GM18499 (cell line): ENCODE measurements at regions not wholly inside any gene's neighbourhood (a gene's known extent, or its start where the extent isn't known, plus 50 kb on each side); places are given as distances from the start of the nearest gene placed in this dataset.
"Not testable (repeated sequence)": the region's sequence is repeated elsewhere in the genome, so short reads cannot be mapped to it uniquely, and the experiment has no call there.

Experiments used
- ATAC-seq: cut with Tn5 transposase; IDR thresholded peaks from one replicate; pipeline ENCODE4 v1.9.1; 2021; ENCODE audit warnings: moderate number of reproducible peaks; ENCODE audit not compliant: insufficient read depth, unreplicated experiment

GRCh38 chr12:97076912-97077311 lies 169.9 kb downstream of the NEDD1 start:
- ATAC-seq: not testable (repeated sequence)

- ATAC-seq: no peak
Measured at GRCh38 chr12:97082029-97082428, 175.0 kb downstream of the NEDD1 start.

GRCh38 chr12:97093187-97093683 lies 186.2 kb downstream of the NEDD1 start:
- no peak for ATAC-seq

DNA sequence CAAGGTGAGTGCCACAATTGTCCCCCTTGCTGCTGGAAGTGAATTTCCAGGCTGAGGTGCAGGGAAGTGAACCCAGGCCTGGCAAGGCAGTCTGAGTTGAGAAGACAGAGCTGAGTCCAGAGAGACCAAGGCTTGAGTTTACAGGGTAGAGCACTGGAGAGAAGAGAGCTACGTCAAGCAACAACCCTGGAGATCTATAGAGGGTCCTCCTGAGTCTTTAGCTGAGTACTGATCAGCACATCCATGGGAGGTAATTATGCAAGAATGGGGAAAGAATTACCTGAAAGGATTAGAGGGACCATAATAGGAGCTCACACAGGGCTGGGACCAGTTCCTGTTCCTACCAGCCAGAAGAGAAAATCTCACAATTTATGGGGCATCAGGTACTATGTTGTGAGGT lies 190.7 kb downstream of the NEDD1 start:
- ATAC-seq: no peak

- no peak for ATAC-seq
Measured at GRCh38 chr12:97109441-97109840, 202.4 kb downstream of the NEDD1 start.

DNA sequence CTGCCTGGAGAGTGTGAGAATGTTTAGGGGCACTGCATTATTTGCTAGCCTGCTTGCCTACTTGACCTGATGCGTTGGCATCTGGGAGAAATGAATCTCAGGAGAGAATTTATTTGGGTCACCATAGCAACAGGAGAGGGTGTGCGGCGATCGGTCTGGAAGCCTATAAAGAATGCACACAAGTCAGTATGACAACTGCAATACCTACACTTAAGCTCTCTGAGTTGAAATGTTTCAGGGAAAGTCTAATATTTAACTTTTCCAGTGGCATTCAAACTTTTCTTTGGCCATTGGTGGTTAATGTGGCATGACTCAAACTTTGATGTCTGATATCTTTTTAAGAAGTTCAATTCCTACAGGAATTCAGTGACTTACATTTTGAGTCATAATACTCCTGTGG lies 205.1 kb downstream of the NEDD1 start:
- ATAC-seq: no peak

DNA sequence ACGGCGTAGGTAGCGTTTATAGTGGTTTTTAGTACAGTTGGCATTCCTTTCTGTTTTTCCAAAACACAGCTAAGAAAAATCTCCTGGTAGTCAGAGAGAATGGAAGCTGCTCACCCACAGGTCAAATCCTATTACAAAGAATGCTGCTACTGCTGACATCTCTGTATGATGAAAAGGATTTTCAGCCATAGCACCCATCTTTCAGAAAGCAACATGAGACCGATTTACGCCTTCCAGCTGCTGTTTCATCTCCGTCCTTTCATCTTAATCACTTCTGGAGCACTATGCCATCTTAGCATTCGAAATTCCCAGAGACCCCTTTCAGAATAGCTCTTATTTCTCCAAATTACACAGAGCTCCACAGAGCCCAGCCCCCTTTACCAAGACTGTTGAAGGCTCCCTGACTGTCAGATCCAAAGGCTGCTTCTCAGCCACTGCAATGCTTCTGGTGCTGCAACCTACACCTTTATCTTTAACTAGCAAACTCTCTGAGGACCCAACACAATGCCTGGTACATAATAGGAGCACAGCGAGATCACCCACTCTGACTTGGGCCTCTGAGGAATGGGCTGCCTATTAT lies 211.8 kb downstream of the NEDD1 start:
- ATAC-seq: no peak

DNA sequence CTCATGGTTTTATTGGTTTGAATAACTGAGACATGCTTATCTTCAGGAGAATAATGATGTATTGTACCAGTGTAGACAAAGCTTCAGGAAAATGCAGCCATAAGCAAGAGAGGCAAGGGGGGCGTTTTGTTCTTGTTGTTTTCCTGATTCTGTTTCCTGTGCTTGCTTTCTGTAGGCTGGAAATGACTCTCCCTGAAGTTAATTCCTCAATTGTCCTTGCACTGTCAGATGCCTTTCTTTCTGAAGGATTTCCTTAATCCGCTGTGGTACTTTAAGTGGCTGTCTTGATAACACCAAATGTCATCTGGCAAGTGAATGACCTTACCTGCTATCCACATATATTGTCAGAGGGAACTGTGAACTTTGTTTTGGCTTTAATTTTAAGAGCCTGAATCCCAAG lies 220.0 kb downstream of the NEDD1 start:
- ATAC-seq: no peak

- ATAC-seq: no peak
Measured at GRCh38 chr12:97131220-97131981, 224.3 kb downstream of the NEDD1 start.

DNA sequence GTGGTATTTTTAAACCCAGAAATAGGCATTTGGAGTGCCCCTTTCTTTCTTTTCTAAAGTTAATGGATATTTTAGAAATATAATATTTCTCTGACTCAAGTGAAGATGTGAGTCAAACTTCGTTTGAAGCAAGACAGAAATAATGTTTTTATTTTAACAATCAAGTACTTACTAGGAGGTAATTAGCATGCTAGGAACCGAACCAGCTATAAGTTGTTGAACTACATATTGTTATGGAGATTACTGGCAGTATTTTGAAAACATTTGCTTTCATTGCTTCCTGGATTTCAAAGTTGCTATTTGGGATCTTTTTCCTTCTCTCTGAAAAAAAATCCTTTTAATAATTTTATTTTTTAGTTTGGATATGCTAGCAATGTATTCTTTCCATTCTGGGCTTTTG lies 225.2 kb downstream of the NEDD1 start:
- ATAC-seq: no peak

GRCh38 chr12:97134495-97134894 lies 227.4 kb downstream of the NEDD1 start:
- ATAC-seq: no peak

DNA sequence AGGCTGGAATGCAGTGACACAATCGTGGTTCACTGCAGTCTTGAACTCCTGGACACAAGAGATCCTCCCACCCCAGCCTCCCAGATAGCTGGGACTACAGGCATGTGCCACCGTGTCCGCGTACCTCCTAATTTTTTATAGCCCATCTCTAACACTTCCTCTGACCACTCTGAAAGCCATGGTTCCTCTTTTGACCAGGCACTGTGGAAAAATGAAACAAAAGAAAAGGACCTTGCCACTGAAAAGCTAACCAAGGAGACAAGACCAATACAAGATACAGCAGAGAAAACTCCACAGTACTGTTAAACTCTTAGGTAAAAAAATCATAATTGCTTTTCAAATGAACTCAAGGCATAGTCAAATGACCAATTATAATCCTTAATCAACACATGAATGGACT lies 233.3 kb downstream of the NEDD1 start:
- ATAC-seq: no peak

DNA sequence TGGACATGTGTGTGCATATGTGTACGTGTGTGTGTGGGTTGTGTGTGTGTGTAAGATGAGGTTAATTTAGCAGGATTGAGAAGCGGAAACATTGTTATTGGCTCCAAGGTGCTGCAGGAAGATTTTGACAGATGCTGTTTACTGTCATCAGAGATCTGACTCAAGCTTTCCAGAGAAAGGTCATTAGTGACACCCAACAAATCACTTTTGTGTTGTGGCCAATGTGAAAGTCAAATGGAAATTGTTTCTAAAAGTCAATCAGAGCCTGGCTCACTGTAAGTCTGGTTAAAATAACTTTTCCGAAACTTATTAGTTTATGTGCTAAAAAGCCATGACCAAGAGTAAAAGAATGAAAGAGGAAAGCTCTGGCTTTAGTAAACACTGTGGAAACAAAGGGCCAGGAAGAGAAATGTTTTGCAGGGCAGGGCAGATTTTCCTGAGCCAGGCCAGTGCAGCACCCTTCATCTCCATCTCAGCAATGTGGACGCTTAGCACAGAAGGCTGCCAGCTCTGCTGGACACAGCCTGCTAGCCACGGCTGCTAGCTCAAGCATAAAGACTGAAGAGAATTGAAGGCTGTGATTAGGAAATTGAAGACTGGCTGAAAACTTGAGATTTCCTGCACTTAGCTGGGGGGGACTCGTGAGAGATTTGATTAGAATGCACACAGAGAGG lies 235.8 kb downstream of the NEDD1 start:
- no peak for ATAC-seq

GRCh38 chr12:97148941-97149559 lies 242.0 kb downstream of the NEDD1 start:
- peak; percentile 98 for ATAC-seq

DNA sequence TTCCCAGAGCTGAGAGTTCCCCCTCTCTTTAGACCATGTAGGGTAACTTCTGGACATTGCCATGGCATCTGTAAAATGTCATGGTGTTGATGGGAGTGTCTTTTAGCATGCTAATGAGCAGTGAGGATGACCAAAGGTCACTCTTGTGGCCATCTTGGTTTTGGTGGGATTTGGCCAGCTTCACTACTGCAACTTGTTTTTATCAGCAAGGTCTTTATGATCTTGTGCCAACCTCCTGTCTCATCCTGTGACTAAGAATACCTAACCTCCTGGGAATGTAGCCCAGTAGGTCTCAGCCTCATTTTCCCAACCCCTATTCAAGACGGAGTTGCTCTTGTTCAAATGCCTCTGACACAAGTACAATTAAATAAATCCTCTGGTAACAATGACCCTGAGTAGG lies 244.4 kb downstream of the NEDD1 start:
- ATAC-seq: no peak

DNA sequence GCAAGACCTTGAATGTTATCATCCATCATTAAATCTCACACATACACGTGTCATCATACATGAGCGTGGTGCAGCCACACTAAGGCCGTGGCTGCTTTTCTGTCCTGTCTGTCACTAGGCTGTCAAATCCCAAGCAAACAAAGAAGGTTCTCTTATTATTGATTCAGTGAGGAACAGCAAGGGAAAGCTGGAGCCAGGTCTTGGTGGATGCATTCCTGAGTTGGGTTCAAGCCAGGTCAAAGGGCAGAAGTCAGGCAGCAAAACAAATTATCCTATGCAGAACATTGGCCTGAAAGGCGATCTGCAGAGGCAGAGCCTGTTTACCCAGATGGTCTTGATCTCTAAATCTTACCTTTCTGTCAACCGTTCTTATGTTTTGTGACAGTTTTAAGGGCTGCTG lies 252.3 kb downstream of the NEDD1 start:
- no peak for ATAC-seq

DNA sequence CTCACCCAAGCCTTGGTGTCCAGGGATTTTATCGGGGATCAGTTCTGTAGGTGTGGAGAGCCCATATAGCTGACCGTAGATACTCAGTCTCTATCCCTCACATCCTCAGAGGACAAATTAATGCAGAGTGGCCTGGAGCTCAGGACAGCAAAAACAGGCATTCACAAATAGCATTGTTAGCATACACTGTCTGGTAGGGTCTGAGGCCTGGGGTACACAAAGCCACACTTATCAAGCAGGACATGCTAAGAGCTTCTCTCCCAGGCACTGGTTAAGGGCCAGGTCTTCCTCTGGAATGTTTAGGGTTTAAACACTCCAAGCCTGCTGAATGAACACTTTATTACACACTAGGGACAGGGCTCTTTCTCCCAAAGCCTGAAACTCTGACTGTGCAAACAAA lies 253.2 kb downstream of the NEDD1 start:
- ATAC-seq: no peak

DNA sequence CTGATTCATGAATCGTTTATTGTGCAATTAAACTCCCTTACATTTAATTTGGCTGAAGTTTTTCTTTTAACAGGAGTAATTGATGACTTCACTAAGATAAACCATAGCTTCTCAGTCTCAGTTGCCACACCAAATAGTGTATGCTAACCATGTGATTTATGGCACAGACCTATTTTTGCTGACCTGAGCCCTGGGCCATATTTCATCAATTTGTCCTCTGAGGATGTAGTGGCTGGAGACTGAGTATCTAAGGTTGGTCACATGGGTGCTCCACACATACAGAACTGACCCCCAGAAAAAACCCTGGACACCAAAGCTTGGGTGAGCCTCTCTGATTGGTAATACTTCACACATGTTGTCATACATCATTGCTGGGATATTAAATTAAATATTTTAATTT lies 255.1 kb downstream of the NEDD1 start:
- ATAC-seq: no peak

DNA sequence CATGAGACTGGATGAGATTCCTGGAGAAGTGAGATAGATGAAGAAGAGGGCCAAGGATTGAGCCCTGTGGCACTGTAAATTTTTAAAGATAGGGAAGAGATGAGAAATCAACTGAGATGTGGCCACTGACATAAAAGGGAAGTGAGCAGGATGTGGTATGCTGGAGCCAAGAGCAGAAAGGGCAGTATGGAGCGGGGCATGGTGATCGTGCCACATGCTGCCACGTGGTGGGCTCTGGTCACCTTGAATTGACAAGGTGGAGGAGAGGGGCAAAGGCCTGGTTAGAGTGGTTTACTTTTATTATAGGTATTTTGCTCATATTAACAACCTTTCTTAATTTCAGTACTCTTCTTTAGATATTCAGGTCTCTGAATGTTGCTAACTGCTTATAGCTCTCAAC lies 257.9 kb downstream of the NEDD1 start:
- ATAC-seq: no peak

- no peak for ATAC-seq
Measured at GRCh38 chr12:97167598-97167997, 260.5 kb downstream of the NEDD1 start.

DNA sequence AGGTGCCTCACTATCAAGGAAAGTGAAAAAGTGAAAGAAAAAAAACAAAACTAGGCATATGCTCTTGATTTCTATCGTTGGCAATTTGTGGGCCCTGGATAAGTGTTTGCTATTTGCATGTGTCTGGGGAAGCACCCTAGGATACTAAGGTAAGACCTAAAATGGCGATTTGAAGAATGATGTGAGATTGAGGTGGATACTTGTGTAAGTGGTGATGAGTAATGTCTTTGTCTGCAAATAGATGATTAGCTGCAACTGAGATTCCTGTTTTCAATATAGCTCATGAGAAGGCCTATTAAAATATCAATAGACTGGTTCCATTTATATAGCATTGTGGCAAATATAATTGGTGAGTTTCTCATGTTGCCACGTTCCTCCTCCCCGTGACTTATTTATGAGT lies 261.7 kb downstream of the NEDD1 start:
- no peak for ATAC-seq
